Parathyroid adenoma (tissue), 2 donors: ENCODE measurements at regions not wholly inside any gene's neighbourhood (a gene's known extent, or its start where the extent isn't known, plus 50 kb on each side); places are given as distances from the start of the nearest gene placed in this dataset.

Source experiments
- H2AFZ ChIP-seq: fragments of 300-600 bp; sonication (generic); one replicate; pipeline ENCODE4 v1.7.0; 2017; ENCODE audit warnings: antibody characterized with exemption, mild to moderate bottlenecking
- H3K27ac ChIP-seq: fragments of 300-600 bp; sonication (generic); one replicate; pipeline ENCODE4 v1.7.0; 2017
- H3K27me3 ChIP-seq: fragments of 300-600 bp; sonication (generic); one replicate; pipeline ENCODE4 v1.7.0; 2017; ENCODE audit warnings: low read length; ENCODE audit not compliant: control insufficient read depth, insufficient read depth
- H3K36me3 ChIP-seq: fragments of 300-600 bp; sonication (generic); one replicate; pipeline ENCODE4 v1.7.0; 2017; ENCODE audit warnings: low read length; ENCODE audit not compliant: control insufficient read depth, insufficient read depth
- H3K4me1 ChIP-seq: fragments of 300-600 bp; sonication (generic); one replicate; pipeline ENCODE4 v1.7.0; 2017; ENCODE audit warnings: control low read depth
- H3K4me2 ChIP-seq: fragments of 300-600 bp; sonication (generic); one replicate; pipeline ENCODE4 v1.7.0; 2017; ENCODE audit warnings: low read length
- H3K4me3 ChIP-seq: fragments of 300-600 bp; sonication (generic); one replicate; pipeline ENCODE4 v1.7.0; 2017; ENCODE audit warnings: low read depth, low read length
- H3K79me2 ChIP-seq: fragments of 300-600 bp; sonication (generic); one replicate; pipeline ENCODE4 v1.7.0; 2017; ENCODE audit warnings: control low read depth
- H3K9ac ChIP-seq: fragments of 300-600 bp; sonication (generic); one replicate; pipeline ENCODE4 v1.7.0; 2017; ENCODE audit warnings: mild to moderate bottlenecking
- H3K9me3 ChIP-seq: fragments of 300-600 bp; sonication (generic); one replicate; pipeline ENCODE4 v1.7.0; 2017; ENCODE audit warnings: low read length; ENCODE audit not compliant: control insufficient read depth
- TF ChIP-seq, protein P1 (sequence below): fragments of 300-600 bp; sonication (generic); IDR thresholded peaks from one replicate; pipeline ENCODE4 v1.7.0; 2017; ENCODE audit warnings: antibody characterized with exemption, mild to moderate bottlenecking
- donor health status: primary hyperparathyroidism.

GRCh38 chr10:55786461-55787050 is 574.5 kb downstream of the ZWINT start:
- Histone ChIP-seq H3K9me3 (no peaks in the 10 kb centered on the region), H3K4me3 (no peak overlapping the region), H2AFZ (no peak overlapping the region), H3K4me2 (no peak overlapping the region), H3K79me2 (no peaks in the 10 kb centered on the region), H3K9ac (no peak overlapping the region), H3K4me1 (no peaks in the 10 kb centered on the region), H3K27me3 (no peaks in the 10 kb centered on the region), H3K27ac (no peak overlapping the region), H3K36me3 (no peaks in the 10 kb centered on the region)
- TF ChIP-seq, protein P1, sequence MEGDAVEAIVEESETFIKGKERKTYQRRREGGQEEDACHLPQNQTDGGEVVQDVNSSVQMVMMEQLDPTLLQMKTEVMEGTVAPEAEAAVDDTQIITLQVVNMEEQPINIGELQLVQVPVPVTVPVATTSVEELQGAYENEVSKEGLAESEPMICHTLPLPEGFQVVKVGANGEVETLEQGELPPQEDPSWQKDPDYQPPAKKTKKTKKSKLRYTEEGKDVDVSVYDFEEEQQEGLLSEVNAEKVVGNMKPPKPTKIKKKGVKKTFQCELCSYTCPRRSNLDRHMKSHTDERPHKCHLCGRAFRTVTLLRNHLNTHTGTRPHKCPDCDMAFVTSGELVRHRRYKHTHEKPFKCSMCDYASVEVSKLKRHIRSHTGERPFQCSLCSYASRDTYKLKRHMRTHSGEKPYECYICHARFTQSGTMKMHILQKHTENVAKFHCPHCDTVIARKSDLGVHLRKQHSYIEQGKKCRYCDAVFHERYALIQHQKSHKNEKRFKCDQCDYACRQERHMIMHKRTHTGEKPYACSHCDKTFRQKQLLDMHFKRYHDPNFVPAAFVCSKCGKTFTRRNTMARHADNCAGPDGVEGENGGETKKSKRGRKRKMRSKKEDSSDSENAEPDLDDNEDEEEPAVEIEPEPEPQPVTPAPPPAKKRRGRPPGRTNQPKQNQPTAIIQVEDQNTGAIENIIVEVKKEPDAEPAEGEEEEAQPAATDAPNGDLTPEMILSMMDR: no peak

GRCh38 chr10:55782181-55782580 is 578.9 kb downstream of the ZWINT start:
- Histone ChIP-seq H3K9ac (no peak overlapping the region), H3K27me3 (no peaks in the 10 kb centered on the region), H3K79me2 (no peaks in the 10 kb centered on the region), H3K36me3 (no peaks in the 10 kb centered on the region), H3K9me3 (no peaks in the 10 kb centered on the region), H3K4me2 (no peak overlapping the region), H3K27ac (no peak overlapping the region), H3K4me1 (no peaks in the 10 kb centered on the region), H3K4me3 (no peak overlapping the region), H2AFZ (no peak overlapping the region)
- TF ChIP-seq, protein P1: no peak

- Histone ChIP-seq H3K27ac (no peak overlapping the region), H3K4me3 (no peak overlapping the region), H3K4me2 (no peak overlapping the region), H2AFZ (no peak overlapping the region), H3K9me3 (no peaks in the 10 kb centered on the region), H3K4me1 (no peaks in the 10 kb centered on the region), H3K9ac (no peak overlapping the region), H3K27me3 (no peaks in the 10 kb centered on the region), H3K36me3 (no peaks in the 10 kb centered on the region), H3K79me2 (no peaks in the 10 kb centered on the region)
- TF ChIP-seq, protein P1: no peak
These were observed 594.8 kb downstream of the ZWINT start for GRCh38 chr10:55766212-55766611.

GRCh38 chr10:55750458-55750857 is 610.6 kb downstream of the ZWINT start:
- Histone ChIP-seq H3K4me1 (no peaks in the 10 kb centered on the region), H3K79me2 (no peaks in the 10 kb centered on the region), H3K36me3 (no peaks in the 10 kb centered on the region), H2AFZ (no peak overlapping the region), H3K9ac (no peak overlapping the region), H3K4me2 (no peak overlapping the region), H3K27ac (no peak overlapping the region), H3K4me3 (no peak overlapping the region), H3K27me3 (no peaks in the 10 kb centered on the region), H3K9me3 (no peaks in the 10 kb centered on the region)
- TF ChIP-seq, protein P1: no peak

- no peak overlapping the region for H3K4me3 ChIP-seq
- H3K79me2 ChIP-seq: no peaks in the 10 kb centered on the region
- H3K4me1 ChIP-seq: no peaks in the 10 kb centered on the region
- H3K4me2 ChIP-seq: no peak overlapping the region
- no peak overlapping the region for H3K9ac ChIP-seq
- no peak overlapping the region for H2AFZ ChIP-seq
- no peaks in the 10 kb centered on the region for H3K36me3 ChIP-seq
- TF ChIP-seq, protein P1: no peak
- no peaks in the 10 kb centered on the region for H3K27me3 ChIP-seq
- no peaks in the 10 kb centered on the region for H3K9me3 ChIP-seq
- H3K27ac ChIP-seq: no peak overlapping the region
These were observed 613.8 kb downstream of the ZWINT start for GRCh38 chr10:55747244-55747643.
